GM23338 (cell line): ENCODE measurements at regions not wholly inside any gene's neighbourhood (a gene's known extent, or its start where the extent isn't known, plus 50 kb on each side); places are given as distances from the start of the nearest gene placed in this dataset.
"Not testable (repeated sequence)": the region's sequence is repeated elsewhere in the genome, so short reads cannot be mapped to it uniquely, and the experiment has no call there.

ENCODE experiments used
- ATAC-seq: fragments of 200-7000 bp; cut with Tn5 transposase; 3 replicates; pipeline ENCODE4 v1.9.1; 2020
- DNase-seq: peaks from one replicate; pipeline ENCODE4 v3.0.0-alpha.2; 2015; ENCODE audit warnings: low spot score
- H2AFZ ChIP-seq: fragments of 200-600 bp; sonication (generic); 2 replicates; pipeline ENCODE4 v1.8.0; 2016; ENCODE audit warnings: antibody characterized with exemption, mild to moderate bottlenecking, moderate library complexity
- H3F3A ChIP-seq: fragments of 200-600 bp; sonication (generic); replicated peaks from 2 replicates; pipeline ENCODE4 v1.8.0; 2017; ENCODE audit warnings: antibody characterized with exemption, mixed run types, low read depth
- H3K27ac ChIP-seq: fragments of 200-600 bp; sonication (generic); 2 replicates; pipeline ENCODE4 v1.6.1; 2016; ENCODE audit warnings: low read depth
- H3K27me3 ChIP-seq: fragments of 200-600 bp; sonication (generic); 2 replicates; pipeline ENCODE4 v1.8.0; 2016; ENCODE audit warnings: mild to moderate bottlenecking, mixed run types, moderate library complexity; ENCODE audit not compliant: insufficient read depth
- H3K36me3 ChIP-seq: fragments of 200-600 bp; sonication (generic); 2 replicates; pipeline ENCODE4 v1.8.0; 2016; ENCODE audit warnings: mild to moderate bottlenecking; ENCODE audit not compliant: insufficient read depth
- H3K4me1 ChIP-seq: fragments of 200-600 bp; sonication (generic); 2 replicates; pipeline ENCODE4 v1.8.0; 2016; ENCODE audit warnings: mild to moderate bottlenecking, moderate library complexity; ENCODE audit not compliant: insufficient read depth
- H3K4me2 ChIP-seq: fragments of 200-600 bp; sonication (generic); 2 replicates; pipeline ENCODE4 v1.7.1; 2017; ENCODE audit warnings: mixed run types
- H3K4me3 ChIP-seq: fragments of 200-600 bp; sonication (generic); 2 replicates; pipeline ENCODE4 v1.6.1; 2016; ENCODE audit warnings: mixed run types
- H3K79me2 ChIP-seq: fragments of 200-600 bp; sonication (generic); replicated peaks from 2 replicates; pipeline ENCODE4 v1.8.0; 2017; ENCODE audit warnings: mild to moderate bottlenecking; ENCODE audit not compliant: insufficient read depth
- H3K9me2 ChIP-seq: fragments of 200-600 bp; sonication (generic); 2 replicates; pipeline ENCODE4 v1.8.0; 2017; ENCODE audit not compliant: insufficient read depth
- H4K20me1 ChIP-seq: fragments of 200-600 bp; sonication (generic); replicated peaks from 2 replicates; pipeline ENCODE4 v1.8.0; 2017; ENCODE audit warnings: mild to moderate bottlenecking; ENCODE audit not compliant: insufficient read depth
- H3K27ac Mint-ChIP-seq: 2 replicates; pipeline ENCODE4 v1.8.0; 2020; ENCODE audit warnings: inconsistent platforms, mild to moderate bottlenecking, moderate library complexity, mixed read lengths
- H3K27me3 Mint-ChIP-seq: 3 replicates; pipeline ENCODE4 v1.8.0; 2022; ENCODE audit warnings: low read depth, mild to moderate bottlenecking, moderate library complexity, mixed read lengths, inconsistent platforms; ENCODE audit not compliant: insufficient read depth, poor library complexity
- H3K36me3 Mint-ChIP-seq: 3 replicates; pipeline ENCODE4 v1.8.0; 2021; ENCODE audit warnings: low read depth, mild to moderate bottlenecking, inconsistent platforms, moderate library complexity, mixed read lengths
- H3K4me1 Mint-ChIP-seq: 3 replicates; pipeline ENCODE4 v1.8.0; 2020; ENCODE audit warnings: mild to moderate bottlenecking, inconsistent platforms, mixed read lengths
- H3K4me3 Mint-ChIP-seq: 3 replicates; pipeline ENCODE4 v1.8.0; 2021; ENCODE audit warnings: moderate library complexity, mild to moderate bottlenecking, inconsistent platforms, mixed read lengths
- H3K9me3 Mint-ChIP-seq: 3 replicates; pipeline ENCODE4 v1.8.0; 2020; ENCODE audit warnings: moderate library complexity, mild to moderate bottlenecking, inconsistent platforms, mixed read lengths
- CREB1 ChIP-seq: fragments of 250-450 bp; sonication (Bioruptor Pico); IDR thresholded peaks from 2 replicates; pipeline ENCODE4 v1.5.0; 2020; ENCODE audit warnings: low read depth, mild to moderate bottlenecking, moderate library complexity
- CTCF ChIP-seq, 2 experiments: fragments of 200-600 bp in 1 of 2; sonication (generic) in 1 of 2; conservative IDR thresholded peaks; 2 replicates each; pipeline versions ENCODE4 v1.5.1 to v1.6.1; 2016 to 2017; ENCODE audit warnings: antibody characterized with exemption in 2 of 2, low read depth in 2 of 2, mild to moderate bottlenecking in 2 of 2, moderate library complexity in 1 of 2
- ETS1 ChIP-seq: IDR thresholded peaks from 2 replicates; pipeline ENCODE4 v1.6.1; 2016; ENCODE audit warnings: antibody characterized with exemption
- EZH2 ChIP-seq: fragments of 200-600 bp; sonication (generic); IDR thresholded peaks from one replicate; pipeline ENCODE4 v1.8.0; 2017; ENCODE audit warnings: antibody characterized with exemption, mild to moderate bottlenecking, low read depth; ENCODE audit not compliant: unreplicated experiment
- POLR2AphosphoS5 ChIP-seq: IDR thresholded peaks from 2 replicates; pipeline ENCODE4 v1.6.1; 2016; ENCODE audit warnings: antibody characterized with exemption, low read depth
- STAT1 ChIP-seq: IDR thresholded peaks from one replicate; pipeline ENCODE4 v1.6.1; 2016; ENCODE audit warnings: antibody characterized with exemption; ENCODE audit not compliant: unreplicated experiment
- ZNF114 ChIP-seq: fragments of 250-450 bp; sonication (Bioruptor Pico); IDR thresholded peaks from 2 replicates; pipeline ENCODE4 v1.5.0; 2020; ENCODE audit warnings: mild to moderate bottlenecking, moderate library complexity
- ZNF462 ChIP-seq: fragments of 250-450 bp; sonication (Bioruptor Pico); IDR thresholded peaks from 2 replicates; pipeline ENCODE4 v1.5.0; 2020; ENCODE audit warnings: mild to moderate bottlenecking, moderate library complexity

- H3K27me3 ChIP-seq, H3F3A ChIP-seq, H3K4me1 Mint-ChIP-seq, H3K27ac ChIP-seq, H3K36me3 Mint-ChIP-seq, H3K4me3 ChIP-seq, H3K36me3 ChIP-seq, ATAC-seq, H3K79me2 ChIP-seq, DNase-seq, H3K4me3 Mint-ChIP-seq, H3K4me2 ChIP-seq, H2AFZ ChIP-seq, H4K20me1 ChIP-seq, H3K9me2 ChIP-seq, H3K4me1 ChIP-seq, H3K27me3 Mint-ChIP-seq, H3K27ac Mint-ChIP-seq: not testable (repeated sequence)
- peaks cover 10% of the 10 kb centered on the region for H3K9me3 Mint-ChIP-seq
These were observed 323.4 kb upstream of the CITED2 start for GRCh38 chr6:139697856-139698255.

- DNase-seq, H3K9me2 ChIP-seq, H3K27ac Mint-ChIP-seq, H4K20me1 ChIP-seq, H3K36me3 Mint-ChIP-seq, H3K36me3 ChIP-seq, H3K4me1 Mint-ChIP-seq, H3K27me3 ChIP-seq, H3F3A ChIP-seq, ATAC-seq, H3K27ac ChIP-seq, H3K4me1 ChIP-seq, H3K27me3 Mint-ChIP-seq, H3K4me3 ChIP-seq, H3K79me2 ChIP-seq, H3K4me3 Mint-ChIP-seq, H3K4me2 ChIP-seq, H2AFZ ChIP-seq: not testable (repeated sequence)
- peaks cover 10% of the 10 kb centered on the region for H3K9me3 Mint-ChIP-seq
These were observed 322.5 kb upstream of the CITED2 start for GRCh38 chr6:139696991-139697390.

GRCh38 chr6:139695361-139695760 is 320.9 kb upstream of the CITED2 start:
- no peak overlapping the region for H3K4me2 ChIP-seq
- no peaks in the 10 kb centered on the region for H3K4me1 Mint-ChIP-seq
- no peak overlapping the region for H3K4me3 Mint-ChIP-seq
- DNase-seq (no peak), ATAC-seq (no peak)
- H3K79me2 ChIP-seq, result no peaks in the 10 kb centered on the region
- H2AFZ ChIP-seq, result no peak overlapping the region
- H3K4me3 ChIP-seq, result no peak overlapping the region
- no peaks in the 10 kb centered on the region for H3K27me3 ChIP-seq
- no peak overlapping the region for H3K27ac ChIP-seq
- no peaks in the 10 kb centered on the region for H3F3A ChIP-seq
- no peak overlapping the region for H3K27ac Mint-ChIP-seq
- peaks cover 10% of the 10 kb centered on the region for H3K9me3 Mint-ChIP-seq
- H3K4me1 ChIP-seq, result no peaks in the 10 kb centered on the region
- peaks cover under 1% of the 10 kb centered on the region for H3K27me3 Mint-ChIP-seq
- H4K20me1 ChIP-seq, result no peaks in the 10 kb centered on the region
- H3K36me3 Mint-ChIP-seq, result peaks cover 3% of the 10 kb centered on the region; the same call in 1 of the 3 replicates
- H3K9me2 ChIP-seq, result no peaks in the 10 kb centered on the region
- H3K36me3 ChIP-seq, result no peaks in the 10 kb centered on the region
- TF ChIP-seq POLR2AphosphoS5 (no peak), EZH2 (no peak), ETS1 (no peak), ZNF462 (no peak), CREB1 (CRISPR knock-in tag) (no peak), STAT1 (no peak), CTCF (conservative IDR thresholded peaks at IDR 0.05; ENCODE audit: low read depth in 2 of 2) (no peak), ZNF114 (no peak)
